SHP77 (cell line): ENCODE measurements at regions not wholly inside any gene's neighbourhood (a gene's known extent, or its start where the extent isn't known, plus 50 kb on each side); places are given as distances from the start of the nearest gene placed in this dataset.
"Not testable (repeated sequence)": the region's sequence is repeated elsewhere in the genome, so short reads cannot be mapped to it uniquely, and the experiment has no call there.

Source experiments
- DNase-seq, 2 experiments: peaks; one replicate each; lab custom pipeline; 2025; lab: John Stamatoyannopoulos, UW

DNA sequence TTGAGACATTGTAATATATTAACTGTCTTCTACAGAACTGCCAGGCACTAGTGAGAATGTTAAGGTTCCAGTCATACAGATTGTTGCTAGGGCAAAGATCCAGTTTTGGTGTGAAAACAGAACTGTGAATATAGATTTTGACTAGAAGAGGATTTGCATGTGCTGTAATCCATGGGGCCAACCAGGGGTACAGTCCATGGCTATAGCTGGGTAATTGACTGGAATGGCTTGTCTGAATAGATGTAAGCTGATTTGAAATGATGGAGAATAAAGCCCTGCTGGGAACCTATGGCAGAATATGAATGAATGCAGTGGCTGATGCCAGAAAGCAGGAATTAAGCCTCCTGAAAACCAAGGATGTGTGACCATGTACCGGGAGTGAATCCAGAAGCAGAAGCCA lies 748.5 kb upstream of the CDH10 start:
- DNase-seq: no peak

DNA sequence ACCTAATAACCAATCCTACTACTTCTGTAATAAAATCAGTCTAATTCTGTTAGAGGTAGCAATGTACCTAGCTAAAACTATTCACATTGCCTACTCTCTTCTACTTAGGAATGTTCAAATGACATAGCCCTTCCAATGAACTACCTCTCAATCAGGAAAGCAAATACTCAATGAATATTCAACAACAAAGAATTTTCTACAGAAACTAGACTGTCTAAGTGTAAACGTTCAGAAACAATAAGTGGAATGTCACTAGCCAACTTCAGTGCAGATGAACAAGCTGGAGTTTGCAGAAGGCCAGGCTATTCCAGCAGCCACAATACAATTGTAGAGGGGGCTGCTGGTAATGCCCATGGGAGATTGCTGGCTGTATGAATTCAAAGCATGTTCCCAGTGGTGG lies 743.2 kb upstream of the CDH10 start:
- no peak for DNase-seq

DNA sequence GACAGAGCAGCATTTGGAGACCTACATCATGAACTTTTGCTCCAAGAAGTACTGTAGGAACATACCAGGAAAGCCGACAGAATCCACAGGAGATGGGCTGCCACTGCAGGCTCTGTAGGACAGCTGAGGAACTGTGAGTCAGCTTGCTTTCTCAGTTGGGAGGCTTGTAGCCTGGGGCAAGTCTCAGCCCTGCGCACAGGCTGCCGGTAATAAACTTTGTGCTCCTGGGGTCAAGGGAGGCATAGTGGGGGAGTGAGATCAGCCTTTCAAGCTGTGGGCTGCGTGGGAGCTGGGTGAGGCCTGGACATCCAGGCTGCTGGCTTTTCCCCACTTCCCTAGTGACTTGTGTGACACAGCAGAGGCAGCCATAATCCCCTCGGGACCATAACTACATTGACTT lies 718.0 kb upstream of the CDH10 start:
- DNase-seq: no peak

DNA sequence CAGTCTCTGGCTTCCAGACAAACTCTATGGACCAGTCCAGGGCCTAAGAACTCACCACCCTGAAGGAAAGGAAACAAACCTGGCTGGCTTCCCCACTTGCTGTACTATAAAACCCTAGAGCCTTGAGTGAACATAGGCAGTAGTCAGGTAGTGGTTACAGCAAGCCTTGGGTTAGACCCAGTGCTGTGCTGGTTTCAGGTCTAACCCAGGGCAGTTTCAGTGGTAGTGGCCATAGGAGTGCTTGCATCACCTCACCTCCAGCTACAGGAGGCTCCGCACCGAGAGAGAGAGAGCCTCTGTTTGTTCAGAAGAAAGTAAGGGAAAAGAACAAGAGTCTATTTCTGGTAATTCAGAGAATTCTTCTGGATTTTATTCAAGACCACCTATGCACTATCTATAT lies 714.1 kb upstream of the CDH10 start:
- DNase-seq: no peak

DNA sequence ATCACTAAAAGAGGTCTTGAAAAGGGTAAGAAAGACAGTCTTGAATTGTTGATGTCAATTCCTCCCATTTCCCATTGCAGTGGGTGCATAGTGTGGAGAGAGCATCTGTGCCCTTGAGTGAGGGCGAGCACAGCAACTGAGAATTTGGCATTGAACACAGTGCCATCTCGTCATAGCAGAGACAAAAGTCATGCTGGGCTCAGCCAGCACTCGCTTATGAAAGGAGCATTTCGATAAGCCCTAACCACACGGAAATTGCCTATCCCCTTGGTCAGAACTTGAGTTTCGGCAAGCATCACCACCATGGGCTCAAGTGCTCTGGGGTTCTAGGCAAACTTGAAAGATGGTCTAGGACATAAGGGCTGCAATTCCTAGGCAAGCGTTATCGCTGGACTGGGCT lies 712.8 kb upstream of the CDH10 start:
- no peak for DNase-seq

DNA sequence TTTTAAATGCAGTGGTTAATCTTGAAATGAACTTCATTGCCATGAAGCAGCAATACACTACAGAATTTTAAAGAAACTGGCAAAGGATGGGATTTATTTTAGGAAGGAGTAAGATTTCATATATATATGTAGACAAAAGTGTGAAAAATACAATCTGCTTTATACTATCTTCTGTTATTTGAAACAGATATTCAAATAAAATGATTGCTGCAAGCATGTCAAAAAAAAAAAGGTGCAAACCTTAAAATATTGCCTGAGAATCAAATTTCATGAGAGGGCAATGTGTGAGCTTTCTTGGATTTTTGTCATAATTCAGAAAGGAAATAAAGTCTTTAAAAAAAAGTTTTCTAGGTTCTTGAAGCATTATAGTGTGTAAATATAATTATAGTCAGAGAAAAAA lies 705.0 kb upstream of the CDH10 start:
- DNase-seq: no peak

DNA sequence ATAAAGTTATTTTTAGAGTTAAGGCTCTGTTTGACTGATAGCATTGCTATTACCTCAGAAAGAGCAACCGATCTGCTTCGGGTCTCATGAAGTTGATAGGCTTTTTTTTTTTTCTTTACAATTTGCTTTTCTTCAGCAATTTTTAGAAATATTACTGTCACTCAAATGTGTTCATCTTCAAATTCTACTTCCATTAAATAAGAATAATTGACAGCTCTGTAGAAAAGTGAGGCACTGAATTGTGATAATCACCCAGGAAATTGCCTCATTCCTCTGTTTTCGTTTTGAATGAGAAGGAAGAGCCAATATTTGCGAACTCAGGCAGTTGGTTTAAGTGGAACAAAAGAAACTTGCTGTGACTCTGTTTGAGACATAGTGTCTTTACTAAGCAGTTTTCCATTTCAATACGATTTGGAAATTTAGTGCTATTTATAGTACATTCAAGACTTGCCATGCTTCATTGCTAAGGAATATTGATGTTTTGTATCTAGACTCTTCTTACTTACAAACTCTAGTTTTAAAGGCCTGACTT lies 700.5 kb upstream of the CDH10 start:
- no peak for DNase-seq

DNA sequence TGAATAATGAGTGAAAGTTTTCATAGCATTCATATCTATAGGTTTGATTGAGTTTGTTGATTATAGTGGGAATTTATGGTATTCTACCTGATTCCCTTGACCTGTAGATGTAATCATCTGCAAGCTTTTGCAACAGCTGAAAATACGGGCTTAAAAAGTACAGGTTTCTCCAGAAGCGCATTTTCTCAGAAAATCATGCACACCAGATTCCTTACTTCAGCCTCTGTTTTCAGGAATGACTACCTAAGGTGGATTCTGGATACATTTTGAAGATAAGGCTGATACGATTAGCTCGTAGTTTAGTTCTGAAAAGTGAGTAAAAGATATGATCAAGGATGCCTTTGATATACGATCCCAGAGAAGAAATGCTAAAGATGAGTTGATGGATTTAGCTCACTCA lies 694.8 kb upstream of the CDH10 start:
- DNase-seq: no peak

DNA sequence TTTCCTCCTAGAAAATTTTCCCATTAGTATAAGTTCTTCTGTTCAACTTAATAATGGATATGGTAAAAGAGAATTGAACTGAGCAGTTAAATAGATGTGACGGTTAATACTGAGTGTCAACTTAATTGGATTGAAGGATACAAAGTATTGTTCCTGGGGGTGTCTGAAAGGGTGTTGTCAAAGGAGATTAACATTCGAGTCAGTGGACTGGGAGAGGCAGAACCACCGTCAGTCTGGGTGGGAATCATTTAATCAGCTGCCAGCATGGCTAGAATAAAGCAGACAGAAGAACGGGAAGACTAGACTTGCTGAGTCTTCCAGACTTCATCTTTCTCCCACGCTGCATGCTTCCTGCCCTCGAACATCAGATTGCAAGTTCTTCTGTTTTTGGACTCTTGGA lies 689.6 kb upstream of the CDH10 start:
- DNase-seq: no peak

DNA sequence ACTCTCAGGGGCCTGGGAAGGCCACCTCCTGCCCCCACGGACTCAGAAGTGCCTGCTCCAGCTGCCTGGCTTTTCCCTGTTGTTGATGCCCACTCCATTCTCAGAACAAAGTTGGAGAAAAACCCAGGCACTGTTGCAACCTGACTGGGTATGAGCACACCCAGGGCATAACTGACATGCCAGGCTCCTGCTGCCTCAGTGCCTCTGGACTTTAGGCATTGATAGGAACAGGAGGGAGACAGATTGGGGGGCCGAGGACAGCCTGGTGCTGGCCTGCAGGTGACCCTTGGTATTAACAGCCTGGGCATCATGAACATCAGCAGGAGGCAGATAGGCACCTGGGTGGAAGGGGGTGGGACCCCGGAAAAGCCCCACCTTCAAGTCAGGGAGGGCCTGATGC lies 685.9 kb upstream of the CDH10 start:
- DNase-seq: no peak

DNA sequence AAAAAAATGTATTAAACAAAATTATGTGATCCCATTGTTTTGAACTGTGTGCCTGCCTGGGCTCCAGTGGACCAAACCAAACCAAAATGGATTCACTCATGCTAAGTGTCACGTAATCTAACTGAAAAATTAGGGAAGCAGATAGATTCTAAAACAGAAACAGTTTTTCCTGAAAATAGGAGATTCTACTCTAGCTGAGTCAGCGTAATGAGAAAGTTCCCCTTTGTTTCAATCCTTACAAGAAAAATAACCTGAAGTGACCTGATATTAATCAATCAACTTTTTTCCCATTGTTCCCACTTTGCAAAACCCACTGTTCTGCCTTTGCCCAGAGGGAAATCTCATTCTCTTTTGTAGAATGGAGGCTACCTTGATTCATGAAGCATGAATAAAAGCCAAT lies 682.4 kb upstream of the CDH10 start:
- DNase-seq: no peak

DNA sequence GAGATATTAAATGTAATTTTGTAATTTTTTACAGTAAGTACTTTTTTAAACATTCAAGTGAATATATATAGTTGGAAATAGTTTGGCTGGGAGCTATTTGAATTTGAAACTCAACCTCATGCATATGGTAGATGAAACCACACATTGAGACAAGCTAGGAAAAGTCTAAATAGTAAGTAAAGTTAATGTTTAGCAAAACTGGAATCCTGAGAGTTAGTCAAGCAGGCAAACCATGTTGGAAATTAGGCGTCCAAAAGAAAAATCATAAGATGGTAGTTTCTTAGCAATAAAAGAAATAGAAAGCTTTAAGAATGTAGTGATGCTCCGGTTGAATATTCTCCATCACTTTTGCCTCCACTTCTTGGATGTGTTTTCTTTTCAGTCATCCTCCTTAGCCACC lies 657.1 kb upstream of the CDH10 start:
- DNase-seq: no peak

DNA sequence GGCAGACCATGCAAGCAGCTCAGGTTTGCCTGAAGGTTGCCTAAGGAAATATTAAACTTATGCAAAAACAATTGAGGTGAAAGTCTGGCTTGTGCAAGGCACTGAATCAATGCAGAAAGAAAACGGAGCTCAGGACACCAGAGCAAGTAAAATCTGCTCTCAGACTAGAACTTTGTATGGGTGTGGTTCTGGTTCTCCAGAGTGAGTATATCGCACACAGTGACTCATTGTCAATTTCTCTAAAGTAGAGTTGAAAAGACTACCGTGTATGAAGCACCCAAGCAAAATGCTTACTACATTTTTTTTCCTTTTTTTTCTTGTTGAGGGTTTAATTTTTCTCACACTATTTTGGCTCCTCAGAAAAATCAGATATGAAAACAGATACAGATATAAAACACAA lies 650.3 kb upstream of the CDH10 start:
- no peak for DNase-seq

DNA sequence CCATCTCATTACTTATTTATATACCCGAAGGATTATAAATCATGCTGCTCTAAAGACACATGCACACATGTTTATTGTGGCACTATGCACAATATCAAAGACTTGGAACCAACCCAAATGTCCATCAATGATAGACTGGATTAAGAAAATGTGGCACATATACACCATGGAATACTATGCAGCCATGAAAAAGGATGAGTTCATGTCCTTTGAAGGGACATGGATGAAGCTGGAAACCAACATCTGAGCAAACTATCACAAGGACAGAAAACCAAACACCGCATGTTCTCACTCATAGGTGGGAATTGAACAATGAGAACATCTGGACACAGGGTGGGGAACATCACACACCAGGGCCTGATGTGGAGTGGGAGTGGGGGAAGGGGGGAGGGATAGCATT lies 645.0 kb upstream of the CDH10 start:
- not testable (repeated sequence) for DNase-seq

DNA sequence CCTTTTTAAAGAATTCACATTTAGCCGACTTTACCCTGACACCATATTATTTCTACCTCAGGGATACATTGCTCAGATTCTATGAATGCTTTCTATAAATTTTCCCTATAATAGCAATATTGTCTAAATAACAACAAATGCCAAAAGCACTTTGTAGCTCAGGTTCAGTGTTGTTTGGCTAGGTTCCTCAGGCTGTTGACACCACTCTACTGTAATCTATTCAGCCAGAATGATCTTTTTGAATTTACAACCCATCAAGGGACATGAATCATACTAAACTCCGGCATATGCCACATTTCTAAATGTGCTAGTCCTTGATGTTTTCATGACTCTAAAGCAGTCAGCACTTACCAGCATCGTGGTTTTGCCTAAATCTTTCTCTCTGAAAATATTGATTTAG lies 641.5 kb upstream of the CDH10 start:
- peak; percentile 13 to 30 for DNase-seq

DNA sequence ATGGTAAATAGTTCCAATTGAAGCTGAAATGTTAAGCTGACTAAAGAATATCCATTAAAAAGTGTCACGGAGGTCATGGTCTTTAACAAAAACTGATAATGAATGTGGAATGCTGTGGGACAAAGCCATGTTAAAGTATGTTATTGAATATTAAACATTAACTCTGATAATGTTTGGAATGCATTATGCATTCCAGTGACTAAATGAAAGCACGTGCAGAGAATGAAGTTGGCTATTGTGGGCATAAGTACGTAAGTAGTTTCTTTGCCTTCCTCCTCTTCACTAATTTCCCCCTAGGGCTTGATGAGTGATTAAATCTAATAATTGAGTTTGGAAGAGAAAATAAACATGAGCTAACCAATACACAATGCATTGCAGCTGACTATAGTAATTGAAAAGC lies 640.4 kb upstream of the CDH10 start:
- DNase-seq: no peak

DNA sequence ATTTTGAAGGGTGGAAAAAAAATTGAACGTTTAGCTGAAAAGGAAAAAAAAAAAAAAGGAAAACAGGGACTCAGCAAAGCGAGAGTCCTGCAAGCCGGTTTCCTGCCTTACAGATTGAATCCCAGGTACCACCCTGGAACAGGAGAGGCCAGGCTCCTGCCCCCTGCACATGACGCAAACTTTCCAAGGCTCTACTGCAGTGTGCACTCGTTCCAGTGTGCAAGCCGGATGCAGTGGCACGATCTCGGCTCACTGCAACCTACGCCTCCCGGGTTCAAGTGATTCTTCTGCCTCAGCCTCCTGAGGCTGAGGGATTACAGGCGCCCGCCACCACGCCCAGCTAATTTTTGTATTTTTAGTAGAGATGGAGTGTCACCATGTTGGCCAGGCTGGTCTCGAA lies 618.7 kb upstream of the CDH10 start:
- not testable (repeated sequence) for DNase-seq

DNA sequence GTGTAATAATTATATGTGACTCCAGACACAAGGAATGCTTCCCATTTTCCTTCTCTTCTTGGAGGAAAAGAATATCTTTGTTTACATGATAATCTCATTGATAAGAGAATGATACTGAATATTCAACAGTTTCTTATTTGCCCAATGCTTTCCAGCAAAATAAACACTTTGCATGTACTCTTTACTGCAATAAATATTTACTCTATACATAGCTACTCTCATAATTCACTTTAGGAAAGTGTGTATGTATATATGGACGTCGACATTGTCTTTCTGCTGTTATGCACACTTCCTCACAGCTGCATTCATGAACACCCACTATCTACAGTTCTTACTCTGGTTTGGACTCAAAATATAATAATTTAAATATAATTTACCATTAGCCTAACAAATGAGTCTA lies 617.4 kb upstream of the CDH10 start:
- no peak for DNase-seq

DNA sequence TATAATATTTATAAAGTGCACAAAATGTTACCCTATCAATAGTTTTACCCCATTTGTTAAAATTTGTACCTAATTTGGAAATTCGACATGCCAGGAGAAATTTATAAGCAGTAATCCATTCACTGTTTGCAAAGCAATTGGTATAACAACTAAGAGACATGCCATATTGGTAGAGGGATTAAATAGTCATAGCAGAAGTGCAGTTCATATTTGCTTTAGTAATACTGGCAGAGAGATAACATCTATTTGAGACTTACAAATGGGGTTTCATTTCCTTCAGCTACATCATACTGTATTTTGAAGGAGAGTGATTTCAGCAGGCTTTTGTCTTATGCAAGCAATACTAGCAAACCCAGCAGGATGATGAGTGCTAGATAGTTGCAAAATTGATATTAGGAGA lies 610.4 kb upstream of the CDH10 start:
- DNase-seq: peak; percentile 85 to 94

DNA sequence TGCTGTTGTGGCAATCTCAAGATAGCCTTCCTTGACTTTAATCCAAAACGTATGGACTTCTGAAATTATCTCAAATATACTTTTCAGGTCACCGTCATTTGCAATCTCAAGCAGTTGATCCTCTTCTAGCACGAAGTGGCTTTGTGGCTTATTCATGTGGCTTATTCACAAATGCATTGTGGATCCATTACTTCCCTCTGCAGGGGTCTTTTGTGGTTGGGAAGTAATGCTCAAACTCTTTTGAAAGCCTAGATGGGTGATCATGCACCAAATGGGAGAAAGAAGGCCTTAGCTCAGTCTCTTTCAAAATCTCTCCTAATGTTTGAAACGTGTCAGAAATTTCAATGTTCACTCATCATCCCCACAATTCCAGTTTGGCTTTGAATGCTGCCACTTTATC lies 597.2 kb upstream of the CDH10 start:
- DNase-seq: no peak

DNA sequence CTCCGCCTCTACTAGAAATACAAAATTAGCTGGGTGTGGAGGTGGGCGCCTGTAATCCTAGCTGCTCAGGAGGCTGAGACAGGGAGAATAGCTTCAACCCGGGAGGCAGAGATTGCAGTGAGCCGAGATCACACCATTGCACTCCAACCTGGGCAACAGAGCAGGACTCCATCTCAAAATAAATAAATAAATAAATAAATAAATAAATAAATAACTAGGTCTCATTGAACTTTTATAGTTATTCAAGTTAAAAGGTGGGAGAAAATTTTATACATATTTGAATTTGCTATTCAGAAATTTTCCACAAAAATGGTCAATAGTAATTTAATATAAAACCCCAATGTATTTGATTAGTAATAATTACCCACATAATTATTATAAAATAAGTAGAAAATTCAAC lies 593.9 kb upstream of the CDH10 start:
- not testable (repeated sequence) for DNase-seq

DNA sequence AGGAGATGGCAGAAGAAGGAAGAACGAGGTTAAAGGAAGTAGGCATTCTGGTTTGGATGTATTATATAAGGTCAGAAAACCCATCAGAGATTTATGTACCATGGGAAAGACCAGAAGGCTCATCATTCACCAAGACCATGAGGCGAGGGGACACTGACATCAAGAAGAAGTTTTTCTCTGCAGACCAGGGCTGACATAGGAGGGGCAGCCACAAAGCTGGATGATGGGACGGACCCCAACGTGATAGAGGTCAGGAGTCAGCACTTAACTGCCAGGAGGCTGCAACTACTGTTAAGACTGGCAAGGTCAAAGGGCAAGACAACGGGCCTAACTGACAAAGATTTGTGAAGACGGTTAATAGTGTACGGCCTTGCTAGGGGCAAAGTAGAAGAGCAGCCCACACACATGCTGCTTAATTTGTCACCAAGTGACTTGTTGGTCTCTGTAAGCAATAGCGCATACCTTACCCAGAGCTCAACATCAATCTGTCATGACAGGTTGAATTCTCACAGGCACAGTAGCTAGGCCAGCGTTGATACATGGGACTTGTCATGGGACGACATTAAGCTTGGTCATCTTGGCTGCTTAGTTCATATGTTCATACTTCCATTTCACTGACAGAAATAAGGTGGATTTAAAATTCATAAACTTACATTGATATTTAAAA lies 579.7 kb upstream of the CDH10 start:
- DNase-seq: no peak

DNA sequence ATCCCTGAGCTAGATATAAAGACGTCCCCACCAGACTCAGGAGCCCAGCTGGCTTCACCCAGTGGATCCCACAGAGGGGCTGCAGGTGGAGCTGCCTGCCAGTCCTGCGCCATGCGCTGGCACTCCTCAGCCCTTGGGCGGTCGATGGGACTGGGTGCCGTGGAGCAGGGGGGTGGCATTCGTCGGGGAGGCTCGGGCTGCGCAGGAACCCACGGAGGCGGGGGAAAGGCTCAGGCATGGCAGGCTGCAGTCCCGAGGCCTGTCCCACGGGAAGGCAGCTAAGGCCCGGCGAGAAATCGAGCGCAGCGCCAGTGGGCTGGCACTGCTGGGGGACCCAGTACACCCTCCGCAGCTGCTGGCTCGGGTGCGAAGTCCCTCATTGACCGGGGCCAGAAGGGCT lies 555.1 kb upstream of the CDH10 start:
- DNase-seq: not testable (repeated sequence)

DNA sequence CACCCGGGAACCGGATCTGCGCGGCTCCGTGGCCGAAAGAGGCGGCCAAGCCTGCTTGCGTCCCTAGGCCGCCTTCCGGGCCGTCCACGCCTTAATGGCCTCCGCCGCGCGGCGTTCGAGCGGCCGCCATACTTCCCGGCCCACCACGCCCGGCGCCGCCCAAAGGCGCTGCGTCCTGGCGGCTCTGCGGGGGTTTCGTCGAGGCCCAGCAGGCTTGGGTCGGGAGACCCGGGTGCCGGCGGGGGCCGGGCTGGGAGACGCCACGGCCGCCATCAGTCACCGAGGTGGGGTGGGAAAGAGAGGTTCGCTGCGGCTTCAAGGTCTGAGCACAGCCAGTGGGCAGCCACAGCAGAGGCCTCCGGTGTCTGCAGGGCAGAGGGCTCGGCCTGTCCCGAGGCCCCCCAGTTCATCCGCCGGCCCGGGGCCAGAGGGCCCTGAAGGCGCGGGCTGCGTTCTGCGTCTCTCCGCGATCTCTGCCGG lies 545.8 kb upstream of the CDH10 start:
- DNase-seq: no peak
